ENCODE measurements at regions not wholly inside any gene's neighbourhood (a gene's known extent, or its start where the extent isn't known, plus 50 kb on each side); places are given as distances from the start of the nearest gene placed in this dataset.
"Not testable (repeated sequence)": the region's sequence is repeated elsewhere in the genome, so short reads cannot be mapped to it uniquely, and the experiment has no call there.

DNA sequence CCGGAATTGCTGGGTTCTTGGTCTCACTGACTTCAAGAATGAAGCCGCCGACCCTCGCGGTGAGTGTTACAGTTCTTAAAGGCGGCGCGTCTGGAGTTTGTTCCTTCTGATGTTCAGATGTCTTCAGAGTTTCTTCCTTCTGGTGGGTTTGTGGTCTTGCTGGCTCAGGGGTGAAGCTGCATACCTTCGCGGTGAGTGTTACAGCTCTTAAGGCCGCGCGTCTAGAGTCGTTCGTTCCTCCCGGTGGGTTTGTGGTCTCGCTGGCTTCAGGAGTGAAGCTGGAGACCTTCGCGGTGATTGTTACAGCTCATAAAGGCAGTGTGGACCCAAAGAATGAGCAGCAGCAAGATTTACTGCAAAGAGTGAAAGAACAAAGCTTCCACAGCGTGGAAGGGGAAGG, 792.1 kb upstream of the CCDC179 start:
- TF ChIP-seq CTCF (conservative IDR thresholded peaks at IDR 0.05); ZFX (IDR thresholded peaks at IDR 0.05): not testable (repeated sequence)

All from C4-2B (cell line).